GM18909 (cell line): ENCODE measurements at regions not wholly inside any gene's neighbourhood (a gene's known extent, or its start where the extent isn't known, plus 50 kb on each side); places are given as distances from the start of the nearest gene placed in this dataset.

Experiments used
- ATAC-seq: cut with Tn5 transposase; IDR thresholded peaks from one replicate; pipeline ENCODE4 v1.9.1; 2021; ENCODE audit warnings: mild to moderate bottlenecking; ENCODE audit not compliant: unreplicated experiment, poor library complexity

DNA sequence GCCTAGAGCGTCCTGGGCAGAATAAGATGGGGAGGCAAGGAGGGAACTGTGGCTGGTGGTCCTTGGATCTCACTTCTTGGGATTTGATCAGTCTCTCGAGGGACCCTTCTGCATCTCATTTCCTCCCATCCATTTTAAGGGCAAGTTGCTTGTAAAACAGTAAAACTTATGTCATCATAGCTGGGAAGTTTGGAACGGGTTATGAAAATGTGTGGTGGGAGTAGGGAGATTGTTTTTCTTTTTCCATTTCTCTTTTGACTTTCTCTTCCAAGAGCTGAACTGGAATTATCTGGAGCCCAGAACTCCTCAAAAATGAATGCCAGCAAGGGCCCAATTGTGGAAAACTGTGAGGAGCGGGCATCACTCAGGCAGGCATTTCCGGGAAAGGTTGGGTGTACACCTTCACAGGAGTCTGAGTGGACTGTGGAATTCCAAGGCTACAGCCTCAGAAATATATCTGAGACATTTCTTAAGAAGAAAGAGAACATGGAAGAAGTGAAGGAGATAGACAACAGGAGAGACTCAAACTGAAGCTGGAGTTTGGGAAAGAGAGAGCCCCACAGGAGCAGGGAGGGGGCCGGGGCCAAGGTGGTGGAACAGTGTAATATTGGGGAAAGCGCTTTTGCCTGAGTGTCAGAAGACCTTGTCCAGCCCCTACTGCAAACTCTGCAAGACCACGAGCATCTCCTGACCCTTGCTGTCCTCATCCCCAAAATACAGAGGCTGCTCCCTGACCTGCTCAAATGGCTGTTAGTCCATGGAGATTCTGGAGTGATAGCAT is 185.1 kb downstream of the FOXD2 start:
- no peak for ATAC-seq

DNA sequence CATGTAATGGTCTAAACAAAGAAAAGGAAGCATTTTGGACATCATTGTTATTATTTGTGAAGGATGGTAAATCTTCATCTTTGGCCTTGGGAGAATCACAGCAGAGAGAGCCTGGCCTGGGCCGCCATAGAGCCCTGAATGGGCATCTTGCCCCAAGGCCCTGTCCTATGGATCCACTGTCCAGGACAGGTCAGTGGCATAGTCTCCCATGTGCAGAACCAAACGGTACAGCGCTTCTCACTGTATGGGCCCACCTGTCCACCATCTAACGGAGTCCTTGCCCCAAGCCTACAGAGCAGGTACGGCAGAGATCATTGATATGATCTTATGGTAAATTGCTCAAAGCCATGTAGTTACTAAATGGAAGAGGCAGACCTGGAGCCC is 185.7 kb downstream of the FOXD2 start:
- no peak for ATAC-seq

DNA sequence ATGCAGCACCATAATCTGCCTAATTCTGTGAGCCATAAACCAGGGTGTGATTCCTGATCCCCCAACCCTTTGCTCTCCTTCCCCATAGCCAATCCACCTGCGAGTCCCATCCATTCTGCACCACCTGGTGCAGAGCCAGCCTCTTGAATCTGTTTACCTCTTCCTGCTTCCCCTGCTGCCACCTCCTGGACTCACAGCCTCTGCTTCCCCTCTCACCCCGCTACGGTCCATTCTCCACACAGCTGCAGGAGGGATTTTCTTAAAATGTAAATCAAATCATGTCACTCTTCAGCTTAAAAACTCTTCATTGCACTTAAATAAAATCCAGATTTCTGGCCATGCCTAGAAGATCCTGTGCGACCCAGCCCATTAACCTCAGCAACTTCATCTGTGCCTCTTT is 186.7 kb downstream of the FOXD2 start:
- ATAC-seq: no peak

DNA sequence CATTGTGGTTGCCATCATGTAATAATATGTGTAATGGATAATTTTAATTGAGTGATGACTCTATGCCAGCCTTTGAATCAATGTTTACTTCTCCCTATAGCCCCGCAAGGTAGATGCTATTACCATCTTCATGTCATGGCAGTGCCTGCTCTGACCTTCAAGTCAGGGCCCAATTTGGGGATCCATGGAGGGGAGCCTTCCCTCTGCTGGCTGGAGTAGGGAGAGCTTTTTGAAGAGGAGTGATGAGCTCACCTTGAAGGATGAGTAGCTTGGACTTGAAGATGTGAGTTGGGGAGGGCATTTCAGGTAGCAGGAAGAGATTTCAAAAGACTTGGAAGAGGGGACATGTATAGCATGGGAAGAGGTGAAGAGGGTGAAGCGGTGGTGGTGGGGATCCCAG is 189.2 kb downstream of the FOXD2 start:
- ATAC-seq: no peak

DNA sequence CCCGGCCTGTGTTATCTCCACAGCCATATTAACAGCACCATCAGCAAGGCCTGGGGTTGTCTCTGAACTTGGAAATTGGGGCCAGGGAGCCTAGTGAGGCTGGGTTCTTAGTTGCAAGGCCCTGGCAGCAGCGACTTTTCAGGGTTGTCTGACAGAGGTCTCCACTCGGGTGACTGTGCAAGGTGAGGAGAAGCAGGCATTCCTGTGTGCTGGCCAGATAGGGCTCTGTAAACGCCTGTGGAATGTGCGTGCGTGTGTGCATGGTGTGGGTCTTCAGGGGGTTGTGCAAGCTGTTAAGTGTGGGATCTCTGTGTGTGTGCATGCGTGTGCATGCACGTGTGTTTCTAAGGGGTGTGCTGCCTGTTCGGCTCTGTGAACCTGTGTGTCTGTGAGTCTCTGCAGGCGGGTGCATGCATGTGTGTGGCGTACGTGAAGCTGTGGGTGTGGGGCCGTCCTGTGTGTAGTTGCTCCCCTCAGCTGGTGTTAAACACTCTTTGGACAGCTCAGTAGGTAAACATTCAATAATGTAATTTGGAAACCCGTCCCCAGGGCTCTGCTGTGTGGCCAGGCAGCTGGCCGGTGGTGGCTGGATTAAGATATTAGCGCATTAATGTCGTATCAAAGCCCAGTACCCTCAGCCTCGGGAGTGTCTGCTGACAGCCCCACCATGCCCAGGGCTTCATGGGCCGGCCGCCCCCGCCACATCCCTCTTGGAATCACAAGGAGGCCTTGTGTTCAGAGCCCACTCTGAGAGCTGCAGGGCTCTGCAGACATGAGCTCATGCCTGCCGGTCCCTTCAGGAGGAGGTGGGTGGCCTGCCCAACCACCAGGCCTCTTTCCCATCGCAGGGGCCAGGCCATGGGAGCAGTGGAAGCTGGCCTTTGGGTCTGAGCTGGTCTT is 189.9 kb downstream of the FOXD2 start:
- no peak for ATAC-seq

DNA sequence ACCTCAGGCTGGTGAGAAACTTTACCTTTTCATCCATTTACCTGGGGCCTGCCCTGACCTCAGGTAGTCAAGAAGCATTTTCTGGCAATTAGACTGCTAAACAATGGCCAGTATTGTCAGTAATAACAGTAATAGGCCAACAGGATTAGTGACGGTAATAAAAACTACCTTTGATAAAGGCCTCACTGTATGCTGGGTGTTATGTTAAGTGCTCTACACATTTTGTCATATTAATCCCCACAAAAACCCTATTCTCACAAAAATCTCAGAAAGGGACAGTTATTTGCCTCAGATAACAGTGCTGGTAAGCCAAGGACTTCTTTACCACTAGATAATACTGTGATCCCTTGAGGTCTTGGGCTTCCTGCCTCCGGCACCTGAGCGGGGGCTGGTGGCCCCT is 191.4 kb downstream of the FOXD2 start:
- no peak for ATAC-seq

DNA sequence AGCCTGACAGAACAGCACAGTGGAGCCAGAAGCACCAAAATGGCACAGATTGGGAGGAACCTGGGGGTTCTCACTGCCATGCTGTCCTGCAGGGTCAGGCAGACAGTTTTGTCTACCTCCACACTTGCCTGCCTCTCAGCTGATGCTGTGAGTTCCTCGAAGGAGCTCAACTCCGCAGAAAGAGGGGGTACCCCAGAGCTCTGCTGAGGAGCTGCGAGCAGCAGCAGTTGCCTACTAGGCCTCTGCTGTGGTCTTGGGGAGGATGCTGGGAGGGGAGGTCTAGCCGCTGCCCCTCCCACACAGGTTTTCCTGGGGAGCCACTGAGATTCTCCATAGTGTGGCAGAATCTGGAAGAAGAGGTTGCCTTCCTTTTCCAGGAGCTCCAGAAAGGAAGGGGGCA is 192.5 kb downstream of the FOXD2 start:
- ATAC-seq: no peak

DNA sequence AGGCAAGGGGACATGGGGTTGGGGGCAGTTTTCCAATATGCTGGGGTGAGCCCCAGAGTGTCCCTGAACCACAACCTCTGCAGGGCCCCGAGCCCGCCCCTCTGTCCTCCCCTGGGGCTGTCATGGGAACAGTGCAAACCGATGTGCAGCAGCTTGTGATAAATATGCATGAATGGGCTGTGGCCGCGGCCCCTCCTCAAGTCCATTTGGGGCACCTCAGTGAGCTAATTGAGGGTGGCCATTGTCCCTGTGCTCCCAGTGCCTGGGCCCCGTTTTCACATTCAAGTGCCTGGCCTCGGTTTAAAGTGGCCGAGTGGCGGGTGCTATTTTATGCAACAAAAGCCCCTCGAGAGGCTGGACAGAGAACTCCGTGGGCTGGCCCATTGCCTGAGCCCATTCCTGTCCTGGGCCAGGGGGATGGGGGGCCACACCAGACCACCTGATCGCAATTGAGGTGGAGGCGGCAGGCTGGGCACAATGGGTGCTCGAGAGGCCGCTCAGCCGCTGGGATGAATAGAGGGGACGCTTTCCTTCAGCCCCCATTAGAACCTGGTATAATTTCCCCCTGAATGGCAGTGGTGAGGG is 193.7 kb downstream of the FOXD2 start:
- ATAC-seq: no peak

DNA sequence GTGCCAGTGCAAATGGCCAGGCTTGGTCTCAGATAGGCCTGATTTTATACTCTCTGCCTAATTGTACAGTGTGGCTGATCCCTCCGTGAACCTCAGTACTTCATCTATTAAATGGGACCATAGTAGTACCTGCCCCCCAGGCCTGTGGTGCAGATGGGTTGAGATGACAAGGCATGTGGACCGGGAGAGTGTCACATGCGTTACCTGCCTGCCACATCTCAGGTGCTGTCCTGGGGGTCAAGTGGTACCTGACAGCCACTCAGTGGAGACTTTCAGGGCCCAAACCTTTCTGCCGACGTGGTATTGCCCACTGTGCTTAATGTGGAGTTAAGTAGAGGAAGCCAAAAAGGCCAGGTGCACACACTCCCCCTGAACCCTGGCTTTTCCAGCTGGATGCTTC is 197.3 kb downstream of the FOXD2 start:
- no peak for ATAC-seq

DNA sequence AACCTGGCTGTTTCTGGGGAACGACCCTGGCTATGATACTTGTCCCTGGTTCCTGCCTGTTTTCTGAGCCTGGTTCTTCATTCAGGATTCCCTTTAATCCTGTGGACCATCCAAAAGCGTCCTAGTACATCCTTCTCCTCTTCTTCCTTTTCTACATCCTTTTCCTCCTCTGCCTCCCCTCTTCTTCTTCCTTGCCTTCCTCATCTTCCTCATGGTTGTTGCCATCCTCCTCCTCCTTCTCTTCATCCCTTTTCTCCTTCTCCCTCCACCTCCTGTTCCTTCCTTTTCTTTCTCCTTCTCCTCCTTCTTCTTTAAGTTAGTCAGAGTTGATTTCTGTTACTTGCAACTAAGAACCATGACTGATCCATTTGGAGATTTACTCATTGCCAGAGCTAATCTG is 197.8 kb downstream of the FOXD2 start:
- no peak for ATAC-seq

DNA sequence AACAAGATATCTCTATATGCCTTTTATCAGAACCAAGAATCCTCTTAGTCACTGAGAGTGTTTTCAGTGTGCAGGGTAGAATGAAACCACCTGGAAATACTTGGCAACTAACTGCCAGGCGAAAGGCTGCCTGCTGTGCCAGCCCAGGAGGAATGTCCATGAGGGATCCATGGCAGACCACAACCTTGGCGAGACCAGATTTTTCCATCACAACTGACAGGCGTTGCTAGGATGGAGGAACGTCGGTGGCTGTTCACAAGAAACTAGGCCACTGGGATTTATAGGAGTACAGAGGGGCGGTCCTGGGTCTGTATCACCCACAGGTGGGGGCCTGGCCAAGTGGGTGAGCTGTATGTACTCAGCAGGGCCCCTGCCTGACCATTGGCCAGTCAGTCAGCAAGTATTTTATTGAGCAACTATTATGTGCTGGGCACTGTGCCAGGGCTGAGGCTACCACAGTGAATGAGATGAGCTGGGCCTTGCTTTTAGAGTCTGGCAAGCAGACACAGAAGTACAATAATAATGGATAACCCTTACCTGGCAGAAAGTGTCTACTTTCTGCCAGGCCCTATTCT is 199.4 kb downstream of the FOXD2 start:
- no peak for ATAC-seq

DNA sequence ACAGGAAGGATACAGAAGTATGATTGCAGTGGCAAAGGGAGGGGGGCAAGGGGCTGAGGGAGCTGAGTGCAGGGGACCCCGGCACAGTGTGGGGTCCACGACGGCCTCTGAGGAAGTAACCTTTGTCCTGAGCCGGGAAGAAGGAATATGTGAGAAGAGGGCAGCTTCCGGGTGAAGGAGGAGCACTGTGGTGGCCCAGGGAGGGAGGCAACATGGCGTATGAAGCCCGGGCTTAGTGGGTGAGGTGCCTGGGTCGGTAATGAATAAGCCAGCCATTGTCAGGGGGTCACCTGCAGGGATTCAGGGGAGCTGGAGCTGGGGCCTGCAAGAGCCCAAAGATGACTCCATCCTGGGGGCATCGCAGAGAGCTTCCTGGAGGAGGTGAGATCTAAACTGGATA is 200.4 kb downstream of the FOXD2 start:
- ATAC-seq: no peak

DNA sequence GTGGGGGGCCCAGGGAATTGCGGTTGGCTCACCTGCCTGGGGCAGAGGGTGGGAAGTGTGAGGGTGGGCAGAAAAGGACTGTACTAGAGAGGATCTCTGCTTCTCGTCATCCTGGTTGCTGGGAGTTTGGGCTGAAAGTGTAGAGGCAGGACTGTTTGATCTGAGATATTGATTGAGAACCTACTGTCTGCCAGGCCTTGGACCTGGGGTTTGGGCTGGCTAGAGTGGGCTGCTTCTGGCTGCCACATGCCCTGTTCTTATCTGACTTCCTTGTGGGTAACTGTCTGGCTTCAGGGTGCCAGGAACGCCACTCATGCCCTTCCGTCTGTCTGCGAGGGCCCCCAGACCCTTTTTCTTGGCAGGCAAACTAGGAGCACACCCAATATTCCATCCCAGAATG is 200.9 kb downstream of the FOXD2 start:
- ATAC-seq: no peak

DNA sequence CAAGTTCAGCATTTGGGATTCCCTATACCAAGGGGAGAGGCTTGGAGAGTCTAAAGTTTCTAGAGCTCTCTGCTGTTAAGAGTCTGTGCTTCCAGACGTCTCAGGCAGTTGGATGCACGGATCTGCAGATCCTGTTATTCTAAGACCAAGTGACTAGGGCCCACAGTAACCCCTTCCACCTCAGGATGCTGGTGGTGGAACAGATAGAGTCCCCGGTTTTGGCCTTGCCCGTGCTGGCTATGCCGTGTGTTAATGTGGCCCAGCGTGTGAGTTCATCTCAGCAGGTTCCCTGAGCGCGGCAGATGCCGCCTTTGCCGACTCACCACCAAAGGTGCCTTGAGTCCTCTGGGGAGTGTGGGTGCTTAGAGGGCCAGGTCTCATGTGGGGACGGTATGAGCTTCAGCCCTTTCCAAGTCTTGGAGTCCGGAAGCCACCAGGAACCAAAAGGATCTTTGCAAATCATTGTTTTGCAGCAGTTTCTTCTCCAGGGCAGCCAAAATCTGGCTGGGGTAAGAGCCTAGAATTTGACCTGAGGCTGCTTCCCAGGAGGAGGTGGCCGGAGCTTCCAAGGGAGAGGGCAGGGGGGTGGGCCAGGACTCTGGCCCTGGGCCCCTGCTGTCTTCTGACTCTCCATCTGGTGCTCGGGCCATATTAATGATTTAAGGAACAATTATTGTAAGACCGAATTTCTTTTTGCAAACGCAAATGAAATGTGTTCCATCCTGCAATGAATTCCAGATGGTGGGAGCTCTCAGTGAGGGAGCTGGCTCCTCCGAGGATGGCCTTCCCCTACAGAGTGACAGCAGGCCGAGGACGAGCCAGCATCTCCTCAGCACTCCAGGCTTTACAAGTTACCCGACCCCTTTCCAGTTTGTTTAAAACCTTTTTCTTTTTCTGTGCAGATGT is 205.7 kb downstream of the FOXD2 start:
- no peak for ATAC-seq

DNA sequence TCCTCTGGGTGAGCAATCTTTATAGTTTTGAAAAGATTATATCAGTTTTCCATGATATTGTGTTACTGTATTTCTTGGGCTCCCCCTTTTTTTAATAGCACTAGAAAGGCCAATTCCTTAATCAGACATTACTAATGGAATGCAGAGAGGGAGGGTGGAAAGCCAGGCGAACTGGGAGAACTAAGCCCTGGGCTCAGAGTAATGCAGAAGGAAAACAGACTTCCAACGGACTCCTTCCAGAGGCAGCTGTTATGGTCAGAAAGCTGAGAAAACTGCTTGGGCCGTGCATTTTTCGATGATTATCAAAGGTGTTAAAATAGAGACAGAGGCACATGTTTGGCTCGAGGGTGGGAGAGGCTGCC is 206.3 kb downstream of the FOXD2 start:
- ATAC-seq: no peak

DNA sequence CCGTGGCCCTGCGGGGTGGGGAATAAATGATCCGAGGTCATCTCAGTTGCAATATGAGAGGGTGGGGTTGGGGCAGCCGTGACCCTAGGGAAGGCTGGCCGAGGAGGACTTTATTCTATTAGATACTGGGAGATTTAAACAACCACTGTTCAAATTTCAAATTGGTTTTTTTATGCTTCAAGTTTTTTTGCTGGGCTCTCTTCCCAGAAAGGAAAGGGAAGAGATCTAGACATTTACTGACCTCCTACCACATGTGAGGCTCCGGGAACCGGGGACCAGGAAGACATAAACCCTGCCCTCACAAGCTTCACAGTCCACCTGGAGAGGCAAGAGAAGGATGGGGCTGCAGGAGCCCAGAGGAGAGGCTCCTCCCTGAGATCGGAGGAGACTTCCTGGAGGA is 207.3 kb downstream of the FOXD2 start:
- ATAC-seq: no peak

DNA sequence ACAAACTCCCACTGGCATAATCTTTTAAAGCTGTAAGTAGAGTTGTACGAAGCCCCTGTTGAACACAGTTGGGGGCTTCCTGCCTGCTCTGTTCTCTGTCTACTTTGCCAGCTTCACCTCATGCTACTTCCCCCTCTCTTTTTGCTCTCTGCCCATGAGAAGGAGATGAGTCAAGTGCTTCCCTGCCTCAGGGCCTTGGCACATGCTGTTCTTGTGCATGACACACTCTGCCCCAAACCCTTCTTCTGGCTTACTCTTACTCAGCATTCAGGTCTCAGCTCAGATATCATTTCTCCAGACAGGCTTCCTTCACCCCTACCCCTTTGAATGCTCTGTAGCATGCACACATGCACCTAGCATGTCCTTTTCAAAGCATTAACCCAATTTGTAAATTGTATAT is 208.8 kb downstream of the FOXD2 start:
- no peak for ATAC-seq

DNA sequence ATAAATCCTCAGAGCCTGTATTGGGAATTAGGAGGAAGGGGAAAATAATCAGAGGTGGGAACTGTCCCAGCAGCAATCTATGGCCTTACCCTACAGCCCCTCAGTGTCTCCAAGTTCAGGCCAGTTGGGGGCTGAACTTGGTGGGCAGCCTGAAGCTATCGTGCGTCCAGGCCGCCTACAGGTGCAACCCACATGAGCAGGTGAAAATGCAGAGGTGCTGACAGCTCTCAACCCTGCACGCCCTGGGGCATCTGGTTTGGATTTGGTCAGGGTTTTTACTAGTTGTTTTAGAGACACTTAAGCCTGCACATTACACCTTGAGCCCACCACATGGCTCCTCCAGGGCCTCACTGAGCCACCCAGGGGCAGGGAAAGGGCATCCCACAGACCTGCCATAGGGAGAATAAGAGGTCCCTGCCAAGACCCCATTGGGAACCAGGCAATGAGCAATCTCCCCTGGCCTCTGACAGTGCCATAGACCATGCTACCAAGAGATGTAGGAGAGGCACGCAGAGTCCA is 209.5 kb downstream of the FOXD2 start:
- ATAC-seq: no peak

DNA sequence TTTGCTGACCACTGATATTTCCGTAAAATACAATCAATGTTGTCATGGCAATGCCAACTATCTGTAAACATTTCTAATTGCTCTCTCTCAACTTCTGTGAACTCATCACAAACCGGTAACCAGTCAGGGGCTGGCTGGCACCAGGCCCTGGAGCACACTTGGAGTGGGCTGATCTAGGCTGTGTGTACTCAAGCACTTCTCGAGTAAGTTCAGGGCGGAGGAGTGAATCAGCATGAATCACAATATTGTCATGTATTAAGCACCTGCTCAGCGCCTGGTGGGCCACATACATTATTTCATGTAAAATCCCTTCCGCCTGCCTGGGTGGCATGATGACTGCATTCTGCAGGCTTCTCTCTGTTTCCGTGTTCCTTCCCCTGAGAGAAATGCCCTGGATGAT is 212.4 kb downstream of the FOXD2 start:
- no peak for ATAC-seq

DNA sequence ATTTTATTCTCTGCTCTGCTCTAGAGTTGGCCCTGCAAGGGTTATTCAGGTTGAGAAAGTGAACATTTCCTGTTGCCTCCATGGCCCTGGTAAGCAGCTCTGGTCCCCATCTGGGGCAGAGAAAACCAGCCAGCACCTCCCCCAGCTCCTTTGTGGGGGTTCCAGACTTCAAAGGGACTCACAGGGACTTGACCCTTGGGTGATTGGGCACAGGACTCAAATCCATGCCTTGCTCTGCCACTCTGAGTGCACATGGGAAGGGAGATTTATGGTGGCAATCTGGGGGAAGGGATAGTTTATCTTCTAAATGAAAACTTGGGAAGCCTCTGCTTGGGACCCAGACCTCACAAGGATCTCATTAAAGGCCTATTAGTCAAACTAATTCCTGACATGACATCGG is 212.8 kb downstream of the FOXD2 start:
- ATAC-seq: no peak
